ENCODE measurements at regions not wholly inside any gene's neighbourhood (a gene's known extent, or its start where the extent isn't known, plus 50 kb on each side); places are given as distances from the start of the nearest gene placed in this dataset.

- Histone ChIP-seq H3K4me2 (ENCODE audit: insufficient read depth, low read length) (no peak overlapping the region), H3K4me3 (ENCODE audit: insufficient read depth, low read length) (no peak overlapping the region), H3K27ac (ENCODE audit: low read depth, low read length) (no peak overlapping the region), H3K4me1 (ENCODE audit: insufficient read depth, low read length) (peaks cover 15% of the 10 kb centered on the region), H3K79me2 (ENCODE audit: insufficient read depth, low read length) (no peaks in the 10 kb centered on the region), H4K20me1 (ENCODE audit: insufficient read depth, low read length) (no peaks in the 10 kb centered on the region), H3K9me3 (ENCODE audit: low read depth, low read length) (no peaks in the 10 kb centered on the region), H3K27me3 (ENCODE audit: insufficient read depth, low read length) (no peaks in the 10 kb centered on the region), H2AFZ (ENCODE audit: low read length) (no peak overlapping the region), H3K36me3 (ENCODE audit: insufficient read depth, low read length) (no peaks in the 10 kb centered on the region)
- DNase-seq (ENCODE audit: insufficient read length, low spot score, missing footprints), result no peak
- no peak for TF ChIP-seq CTCF (IDR thresholded peaks at IDR 0.05; ENCODE audit: extremely low read depth, low read depth, low read length)
Observed at GRCh38 chr15:87355946-87356345, 900.6 kb downstream of the NTRK3 start.

GRCh38 chr15:87354661-87355410 is 901.7 kb downstream of the NTRK3 start:
- Histone ChIP-seq H3K27ac (ENCODE audit: low read depth, low read length) (peak overlapping the region; percentile 84), H3K36me3 (ENCODE audit: insufficient read depth, low read length) (no peaks in the 10 kb centered on the region), H4K20me1 (ENCODE audit: insufficient read depth, low read length) (no peaks in the 10 kb centered on the region), H3K4me1 (ENCODE audit: insufficient read depth, low read length) (peaks cover 15% of the 10 kb centered on the region), H3K79me2 (ENCODE audit: insufficient read depth, low read length) (no peaks in the 10 kb centered on the region), H3K9me3 (ENCODE audit: low read depth, low read length) (no peaks in the 10 kb centered on the region), H3K27me3 (ENCODE audit: insufficient read depth, low read length) (no peaks in the 10 kb centered on the region), H3K4me3 (ENCODE audit: insufficient read depth, low read length) (no peak overlapping the region), H3K4me2 (ENCODE audit: insufficient read depth, low read length) (peak overlapping the region; percentile 6), H2AFZ (ENCODE audit: low read length) (no peak overlapping the region)
- peak; percentile 78 for DNase-seq (ENCODE audit: insufficient read length, low spot score, missing footprints)
- TF ChIP-seq CTCF (IDR thresholded peaks at IDR 0.05; ENCODE audit: extremely low read depth, low read depth, low read length), result no peak

GRCh38 chr15:87349181-87349580 is 907.4 kb downstream of the NTRK3 start:
- H3K4me1 ChIP-seq (ENCODE audit: insufficient read depth, low read length), result peaks cover 7% of the 10 kb centered on the region
- no peak overlapping the region for H2AFZ ChIP-seq (ENCODE audit: low read length)
- H3K4me2 ChIP-seq (ENCODE audit: insufficient read depth, low read length), result no peak overlapping the region
- H4K20me1 ChIP-seq (ENCODE audit: insufficient read depth, low read length), result no peaks in the 10 kb centered on the region
- no peak overlapping the region for H3K4me3 ChIP-seq (ENCODE audit: insufficient read depth, low read length)
- no peaks in the 10 kb centered on the region for H3K27me3 ChIP-seq (ENCODE audit: insufficient read depth, low read length)
- H3K79me2 ChIP-seq (ENCODE audit: insufficient read depth, low read length), result no peaks in the 10 kb centered on the region
- H3K36me3 ChIP-seq (ENCODE audit: insufficient read depth, low read length), result no peaks in the 10 kb centered on the region
- H3K9me3 ChIP-seq (ENCODE audit: low read depth, low read length), result no peaks in the 10 kb centered on the region
- H3K27ac ChIP-seq (ENCODE audit: low read depth, low read length), result no peak overlapping the region
- DNase-seq (ENCODE audit: insufficient read length, low spot score, missing footprints), result no peak
- no peak for TF ChIP-seq CTCF (IDR thresholded peaks at IDR 0.05; ENCODE audit: extremely low read depth, low read depth, low read length)

GRCh38 chr15:87348746-87349145 is 907.8 kb downstream of the NTRK3 start:
- H3K27ac ChIP-seq (ENCODE audit: low read depth, low read length), result no peak overlapping the region
- TF ChIP-seq CTCF (IDR thresholded peaks at IDR 0.05; ENCODE audit: extremely low read depth, low read depth, low read length), result no peak
- H3K9me3 ChIP-seq (ENCODE audit: low read depth, low read length), result no peaks in the 10 kb centered on the region
- DNase-seq (ENCODE audit: insufficient read length, low spot score, missing footprints), result no peak
- no peaks in the 10 kb centered on the region for H4K20me1 ChIP-seq (ENCODE audit: insufficient read depth, low read length)
- peaks cover 6% of the 10 kb centered on the region for H3K4me1 ChIP-seq (ENCODE audit: insufficient read depth, low read length)
- H3K4me2 ChIP-seq (ENCODE audit: insufficient read depth, low read length), result no peak overlapping the region
- H3K36me3 ChIP-seq (ENCODE audit: insufficient read depth, low read length), result no peaks in the 10 kb centered on the region
- no peaks in the 10 kb centered on the region for H3K79me2 ChIP-seq (ENCODE audit: insufficient read depth, low read length)
- no peak overlapping the region for H3K4me3 ChIP-seq (ENCODE audit: insufficient read depth, low read length)
- H3K27me3 ChIP-seq (ENCODE audit: insufficient read depth, low read length), result no peaks in the 10 kb centered on the region
- H2AFZ ChIP-seq (ENCODE audit: low read length), result no peak overlapping the region

Data from osteoblast (primary cell).